NOMO-1 treated with dmso at 0.1 percent for 144 hours (cell line): ENCODE measurements at regions not wholly inside any gene's neighbourhood (a gene's known extent, or its start where the extent isn't known, plus 50 kb on each side); places are given as distances from the start of the nearest gene placed in this dataset.
"Not testable (repeated sequence)": the region's sequence is repeated elsewhere in the genome, so short reads cannot be mapped to it uniquely, and the experiment has no call there.

Experiments
- DNase-seq: peaks from one replicate; lab custom pipeline; 2025; ENCODE audit not compliant: unreplicated experiment; lab: John Stamatoyannopoulos, UW

GRCh38 chr2:67616749-67617148 lies 219.6 kb downstream of the ETAA1 start:
- no peak for DNase-seq

GRCh38 chr2:67619204-67619603 lies 222.1 kb downstream of the ETAA1 start:
- DNase-seq, result no peak

GRCh38 chr2:67623741-67624140 lies 226.6 kb downstream of the ETAA1 start:
- not testable (repeated sequence) for DNase-seq

- DNase-seq, result no peak
Observed at GRCh38 chr2:67625178-67625577, 228.0 kb downstream of the ETAA1 start.

GRCh38 chr2:67625690-67626475 lies 228.8 kb downstream of the ETAA1 start:
- no peak for DNase-seq

- DNase-seq, result no peak
Observed at GRCh38 chr2:67626656-67627055, 229.5 kb downstream of the ETAA1 start.

- no peak for DNase-seq
Observed at GRCh38 chr2:67627456-67628207, 230.5 kb downstream of the ETAA1 start.

- no peak for DNase-seq
Observed at GRCh38 chr2:67628892-67629291, 231.8 kb downstream of the ETAA1 start.

- DNase-seq, result no peak
Observed at GRCh38 chr2:67631483-67631882, 234.3 kb downstream of the ETAA1 start.

- no peak for DNase-seq
Observed at GRCh38 chr2:67633212-67633856, 236.2 kb downstream of the ETAA1 start.

- DNase-seq, result no peak
Observed at GRCh38 chr2:67638146-67638545, 241.0 kb downstream of the ETAA1 start.

- DNase-seq, result no peak
Observed at GRCh38 chr2:67641312-67642045, 244.3 kb downstream of the ETAA1 start.

- DNase-seq, result no peak
Observed at GRCh38 chr2:67642046-67642382, 244.9 kb downstream of the ETAA1 start.

- DNase-seq, result no peak
Observed at GRCh38 chr2:67642961-67643360, 245.8 kb downstream of the ETAA1 start.

GRCh38 chr2:67645280-67646138 lies 248.4 kb downstream of the ETAA1 start:
- no peak for DNase-seq

- DNase-seq, result no peak
Observed at GRCh38 chr2:67646714-67647333, 249.7 kb downstream of the ETAA1 start.

- no peak for DNase-seq
Observed at GRCh38 chr2:67649331-67650261, 252.5 kb downstream of the ETAA1 start.

- DNase-seq, result peak; percentile 31
Observed at GRCh38 chr2:67650291-67651133, 253.4 kb downstream of the ETAA1 start.
